ENCODE measurements at regions not wholly inside any gene's neighbourhood (a gene's known extent, or its start where the extent isn't known, plus 50 kb on each side); places are given as distances from the start of the nearest gene placed in this dataset.
"Not testable (repeated sequence)": the region's sequence is repeated elsewhere in the genome, so short reads cannot be mapped to it uniquely, and the experiment has no call there.

- H3K4me1 ChIP-seq (replicated peaks); H3K27me3 ChIP-seq (replicated peaks; ENCODE audit: insufficient read depth); H3K36me3 ChIP-seq; H3K27ac ChIP-seq; intact Hi-C loops (cut with DNase I); H3K9me3 ChIP-seq; H3K4me3 ChIP-seq; DNase-seq (ENCODE audit: low spot score): not testable (repeated sequence)
- 87% methylated on average over 15 of the region's 15 CpGs for WGBS
These were observed 55.3 kb upstream of the THOC2 start for GRCh38 chrX:123788193-123788592.

- DNase-seq (ENCODE audit: low spot score), result no peak
- no peaks in the 10 kb centered on the region for H3K36me3 ChIP-seq
- no peaks in the 10 kb centered on the region for H3K4me1 ChIP-seq (replicated peaks)
- no peak overlapping the region for H3K4me3 ChIP-seq
- intact Hi-C loops (cut with DNase I), result no loop called here
- no peak overlapping the region for H3K27ac ChIP-seq
- TF ChIP-seq CTCF (IDR thresholded peaks at IDR 0.05) (no peak), POLR2AphosphoS5 (IDR thresholded peaks at IDR 0.05) (no peak), POLR2A (IDR thresholded peaks at IDR 0.05) (no peak)
- H3K27me3 ChIP-seq (replicated peaks; ENCODE audit: insufficient read depth), result no peaks in the 10 kb centered on the region
- H3K9me3 ChIP-seq, result no peaks in the 10 kb centered on the region
These were observed 55.9 kb upstream of the THOC2 start for GRCh38 chrX:123788744-123789143.

- DNase-seq (ENCODE audit: low spot score), result no peak
- no peak overlapping the region for H3K4me3 ChIP-seq
- WGBS, result 97% methylated on average over 3 of the region's 8 CpGs
- no peaks in the 10 kb centered on the region for H3K9me3 ChIP-seq
- no peaks in the 10 kb centered on the region for H3K36me3 ChIP-seq
- no peaks in the 10 kb centered on the region for H3K4me1 ChIP-seq (replicated peaks)
- H3K27ac ChIP-seq, result no peak overlapping the region
- intact Hi-C loops (cut with DNase I), result no loop called here
- TF ChIP-seq POLR2A (IDR thresholded peaks at IDR 0.05) (no peak), CTCF (IDR thresholded peaks at IDR 0.05) (no peak), POLR2AphosphoS5 (IDR thresholded peaks at IDR 0.05) (no peak)
- H3K27me3 ChIP-seq (replicated peaks; ENCODE audit: insufficient read depth), result no peaks in the 10 kb centered on the region
These were observed 62.1 kb upstream of the XIAP start for GRCh38 chrX:123797543-123798447.

GRCh38 chrX:123798706-123799430 is 61.0 kb upstream of the XIAP start:
- 54% methylated on average over 11 of the region's 13 CpGs for WGBS
- H3K4me3 ChIP-seq; H3K27me3 ChIP-seq (replicated peaks; ENCODE audit: insufficient read depth); DNase-seq (ENCODE audit: low spot score); H3K27ac ChIP-seq; H3K4me1 ChIP-seq (replicated peaks); H3K36me3 ChIP-seq; intact Hi-C loops (cut with DNase I); H3K9me3 ChIP-seq: not testable (repeated sequence)

GRCh38 chrX:123801901-123802300 is 58.0 kb upstream of the XIAP start:
- TF ChIP-seq POLR2AphosphoS5 (IDR thresholded peaks at IDR 0.05) (no peak), CTCF (IDR thresholded peaks at IDR 0.05) (no peak), POLR2A (IDR thresholded peaks at IDR 0.05) (no peak)
- Histone ChIP-seq H3K4me3 (no peak overlapping the region), H3K36me3 (no peaks in the 10 kb centered on the region), H3K27me3 (replicated peaks; ENCODE audit: insufficient read depth) (no peaks in the 10 kb centered on the region), H3K9me3 (no peaks in the 10 kb centered on the region), H3K4me1 (replicated peaks) (no peaks in the 10 kb centered on the region), H3K27ac (no peak overlapping the region)
- DNase-seq (ENCODE audit: low spot score), result no peak
- intact Hi-C loops (cut with DNase I), result no loop called here
- 56% methylated on average over 2 of the region's 2 CpGs for WGBS
